Activated CD8-positive, alpha-beta memory T cell treated with anti-CD3 and anti-CD28 coated beads for 36 hours (primary cell): ENCODE measurements at regions not wholly inside any gene's neighbourhood (a gene's known extent, or its start where the extent isn't known, plus 50 kb on each side); places are given as distances from the start of the nearest gene placed in this dataset.

Source experiments
- CTCF ChIA-PET: fragments of 350-600 bp; sonication (Branson Sonifier 250); formaldehyde crosslinking; loops from one replicate; lab custom pipeline; 2021; ENCODE audit warnings: antibody characterized with exemption; lab: Charles Lee
- POLR2A ChIA-PET: fragments of 350-600 bp; sonication (Branson Sonifier 250); formaldehyde crosslinking; loops from one replicate; lab custom pipeline; 2021; ENCODE audit warnings: antibody characterized with exemption; lab: Charles Lee

- CTCF ChIA-PET: interaction anchor here (0.8 kb wide), 1 partner anchor 17 kb away, joined by 3 read pairs; no protein-coding TSS in a partner anchor
- POLR2A ChIA-PET: no interaction called here
Observed at GRCh38 chr2:173419506-173419905, 64.8 kb downstream of the CDCA7 start.

GRCh38 chr2:173424886-173425285 lies 70.2 kb downstream of the CDCA7 start:
- ChIA-PET POLR2A (no interaction called here), CTCF (no interaction called here)

GRCh38 chr2:173427887-173428668 lies 73.4 kb downstream of the CDCA7 start:
- ChIA-PET POLR2A (no interaction called here), CTCF (no interaction called here)

- CTCF ChIA-PET: no interaction called here
- POLR2A ChIA-PET: no interaction called here
Observed at GRCh38 chr2:173431191-173431590, 76.5 kb downstream of the CDCA7 start.

GRCh38 chr2:173432049-173432754 lies 77.5 kb downstream of the CDCA7 start:
- POLR2A ChIA-PET: no interaction called here
- CTCF ChIA-PET: no interaction called here

GRCh38 chr2:173434762-173435569 lies 80.3 kb downstream of the CDCA7 start:
- POLR2A ChIA-PET: no interaction called here
- CTCF ChIA-PET: no interaction called here

GRCh38 chr2:173435574-173435973 lies 80.9 kb downstream of the CDCA7 start:
- ChIA-PET CTCF (no interaction called here), POLR2A (no interaction called here)

GRCh38 chr2:173436088-173436487 lies 81.4 kb downstream of the CDCA7 start:
- POLR2A ChIA-PET: no interaction called here
- CTCF ChIA-PET: no interaction called here

GRCh38 chr2:173441222-173441621 lies 86.5 kb downstream of the CDCA7 start:
- ChIA-PET CTCF (no interaction called here), POLR2A (no interaction called here)

GRCh38 chr2:173442542-173442941 lies 87.9 kb downstream of the CDCA7 start:
- CTCF ChIA-PET: no interaction called here
- POLR2A ChIA-PET: no interaction called here

- ChIA-PET CTCF (no interaction called here), POLR2A (interaction anchor here (0.7 kb wide), 1 partner anchor 385 kb away, joined by 3 read pairs; no protein-coding TSS in a partner anchor)
Observed at GRCh38 chr2:173446722-173447121, 92.0 kb downstream of the CDCA7 start.

GRCh38 chr2:173448938-173449471 lies 94.3 kb downstream of the CDCA7 start:
- ChIA-PET CTCF (interaction anchor here (1.0 to 1.7 kb wide), 2 partner anchors 45 to 47 kb away, joined by 3 to 9 read pairs; no protein-coding TSS in a partner anchor), POLR2A (no interaction called here)

- ChIA-PET POLR2A (no interaction called here), CTCF (no interaction called here)
Observed at GRCh38 chr2:173451118-173451517, 96.4 kb downstream of the CDCA7 start.

GRCh38 chr2:173451941-173452340 lies 97.3 kb downstream of the CDCA7 start:
- POLR2A ChIA-PET: no interaction called here
- CTCF ChIA-PET: no interaction called here

GRCh38 chr2:173452416-173452815 lies 97.7 kb downstream of the CDCA7 start:
- ChIA-PET CTCF (no interaction called here), POLR2A (no interaction called here)

GRCh38 chr2:173456960-173457359 lies 102.3 kb downstream of the CDCA7 start:
- ChIA-PET POLR2A (no interaction called here), CTCF (no interaction called here)

GRCh38 chr2:173457366-173457765 lies 102.7 kb downstream of the CDCA7 start:
- CTCF ChIA-PET: no interaction called here

GRCh38 chr2:173458991-173459780 lies 104.5 kb downstream of the CDCA7 start:
- POLR2A ChIA-PET: no interaction called here
- CTCF ChIA-PET: no interaction called here

More at GRCh38 chr2:173457366-173457765, 102.7 kb downstream of the CDCA7 start:
- POLR2A ChIA-PET: no interaction called here
